Motor neuron (in vitro differentiated cells): ENCODE measurements at regions not wholly inside any gene's neighbourhood (a gene's known extent, or its start where the extent isn't known, plus 50 kb on each side); places are given as distances from the start of the nearest gene placed in this dataset.

Experiments
- ATAC-seq, 8 experiments: fragments of 200-7000 bp; cut with Tn5 transposase; replicated peaks in 6 of 8; 2 replicates each; pipeline ENCODE4 v1.8.0; 2021; ENCODE audit warnings: mild to moderate bottlenecking in 8 of 8, moderate library complexity in 8 of 8
- H3K27ac ChIP-seq, 2 donors: fragments of 250-450 bp; sonication (Bioruptor Pico); 2 replicates each; pipeline ENCODE4 v1.9.0; 2021; ENCODE audit warnings: antibody characterized with exemption in 2 of 2, mild to moderate bottlenecking in 2 of 2, moderate library complexity in 1 of 2
- H3K4me1 ChIP-seq, 2 donors: fragments of 250-450 bp; sonication (Bioruptor Pico); replicated peaks in 1 of 2; 2 replicates each; pipeline ENCODE4 v1.6.1; 2021; ENCODE audit warnings: antibody characterized with exemption in 2 of 2, mild to moderate bottlenecking in 2 of 2, moderate library complexity in 1 of 2
- H3K4me3 ChIP-seq, 5 donors: fragments of 250-450 bp; sonication (Bioruptor Pico); 2 replicates each; pipeline ENCODE4 v1.9.0; 2021; ENCODE audit warnings: antibody characterized with exemption in 5 of 5, mild to moderate bottlenecking in 5 of 5, moderate library complexity in 4 of 5
- WGBS, 10 experiments: fragments of 450-650 bp; shearing (Covaris generic); methylation state at CpG; one replicate each; pipeline ENCODE4 v1.0.0; 2022; 5-methylcytosine and 5-hydroxymethylcytosine counted together
- in situ Hi-C, 9 experiments: fragments of 400-800 bp; cut with MboI; loops; one replicate each; pipeline ENCODE4 v1.15.0; 2021; ENCODE audit warnings: low sequenced_read_pairs in 9 of 9, low pct_unique_long_range_greater_than_20kb in 2 of 9; ENCODE audit not compliant: unreplicated experiment in 9 of 9

DNA sequence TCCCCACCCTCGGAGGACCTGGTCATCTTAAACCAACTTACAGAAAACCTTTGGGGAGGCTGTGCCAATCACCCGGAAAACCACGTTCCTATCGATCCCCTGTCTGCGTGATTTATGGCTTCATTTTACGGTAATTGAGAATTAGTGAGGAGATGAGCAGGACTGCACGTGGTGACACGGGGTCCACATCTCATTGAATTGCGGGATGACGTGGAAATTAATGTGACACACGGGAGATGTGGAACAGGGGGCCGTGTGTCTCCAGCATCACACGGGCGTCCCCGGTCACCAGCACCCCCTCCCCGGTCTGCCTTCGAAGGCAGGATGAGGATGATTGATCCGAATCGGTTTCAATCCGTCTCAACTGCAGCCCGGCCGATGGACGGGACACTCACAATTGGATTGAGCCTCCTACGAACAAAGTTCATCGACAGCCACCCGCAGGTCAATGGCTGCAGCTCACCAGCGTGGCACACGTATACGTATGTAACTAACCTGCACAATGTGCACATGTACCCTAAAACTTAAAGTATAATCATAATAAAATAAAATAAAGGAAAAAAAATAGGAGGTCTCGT is 160.3 kb downstream of the SHOX start:
- ATAC-seq, result peak in 5 of 8 experiments; percentile 45 to 62 (median 57)
- 0 to 73% (median 22%) methylated on average over 1 to 9 of the region's 30 CpGs; no CpG with 5 or more reads in 4 of the 10 experiments for WGBS, 10 experiments
- in situ Hi-C loops, result no loop called here
- Histone ChIP-seq H3K4me1 (peaks cover 17 to 27% of the 10 kb centered on the region in 2 donors), H3K27ac (peak overlapping the region; percentile 40 to 44), H3K4me3 (no peak overlapping the region)

DNA sequence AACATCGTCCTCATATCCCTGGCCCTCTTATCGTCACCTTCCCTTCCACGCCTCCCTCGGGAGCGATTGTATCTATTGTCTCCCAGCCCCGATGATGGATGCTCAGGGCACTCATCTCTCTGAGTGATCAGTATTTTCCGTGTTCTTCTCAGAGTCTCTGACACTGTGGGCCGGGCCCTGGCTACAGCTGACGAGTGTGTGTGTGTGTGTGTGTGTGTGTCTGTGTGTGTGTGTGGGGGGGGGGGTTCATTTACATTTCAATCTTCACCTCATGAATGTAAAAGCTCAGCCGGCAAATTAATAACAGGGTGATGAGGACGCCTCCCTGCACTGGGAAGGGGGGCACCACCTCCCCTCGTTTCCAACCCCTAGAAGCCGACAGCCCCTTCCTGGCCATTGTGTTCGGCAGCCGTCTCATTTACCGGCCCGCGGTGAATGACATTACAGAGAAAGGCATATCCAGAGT is 159.5 kb downstream of the SHOX start:
- peak overlapping the region; percentile 43 to 44 for H3K27ac ChIP-seq
- 0 to 44% (median 1%) methylated on average over 1 to 11 of the region's 18 CpGs; no CpG with 5 or more reads in 4 of the 10 experiments for WGBS, 10 experiments
- ATAC-seq, result peak in 5 of 8 experiments; percentile 88 to 92 (median 89)
- no peak overlapping the region for H3K4me3 ChIP-seq
- in situ Hi-C loops, result no loop called here
- H3K4me1 ChIP-seq, result peaks cover 17 to 27% of the 10 kb centered on the region in 2 donors

DNA sequence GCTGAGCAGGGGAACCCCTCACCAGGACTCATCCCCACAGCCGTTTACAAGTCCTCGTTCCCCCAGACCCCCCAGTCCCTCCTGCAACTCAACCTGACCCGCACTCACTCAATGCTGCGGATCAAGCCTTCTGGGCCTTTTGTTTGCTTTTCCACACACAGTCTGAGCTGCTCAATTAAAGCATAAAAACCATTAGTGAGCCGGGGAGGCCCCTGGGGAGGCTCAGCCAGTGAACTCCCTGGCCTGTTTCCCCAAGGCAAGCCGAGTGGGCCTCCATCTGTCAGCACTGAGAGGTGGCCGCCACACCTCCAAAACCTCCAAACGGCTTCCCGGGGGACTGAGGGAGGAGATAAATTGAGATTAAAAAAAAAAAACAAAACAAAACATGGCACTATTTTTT is 158.5 kb downstream of the SHOX start:
- in situ Hi-C loops, result no loop called here
- WGBS, 10 experiments, result 13 to 20% (median 13%) methylated on average over 1 to 7 of the region's 9 CpGs; no CpG with 5 or more reads in 7 of the 10 experiments
- peak in 4 of 8 experiments; percentile 25 to 62 (median 58) for ATAC-seq
- H3K4me1 ChIP-seq, result peaks cover 17 to 27% of the 10 kb centered on the region in 2 donors
- H3K4me3 ChIP-seq, result no peak overlapping the region
- peak overlapping the region in 1 of 2 donors; percentile 55 for H3K27ac ChIP-seq

DNA sequence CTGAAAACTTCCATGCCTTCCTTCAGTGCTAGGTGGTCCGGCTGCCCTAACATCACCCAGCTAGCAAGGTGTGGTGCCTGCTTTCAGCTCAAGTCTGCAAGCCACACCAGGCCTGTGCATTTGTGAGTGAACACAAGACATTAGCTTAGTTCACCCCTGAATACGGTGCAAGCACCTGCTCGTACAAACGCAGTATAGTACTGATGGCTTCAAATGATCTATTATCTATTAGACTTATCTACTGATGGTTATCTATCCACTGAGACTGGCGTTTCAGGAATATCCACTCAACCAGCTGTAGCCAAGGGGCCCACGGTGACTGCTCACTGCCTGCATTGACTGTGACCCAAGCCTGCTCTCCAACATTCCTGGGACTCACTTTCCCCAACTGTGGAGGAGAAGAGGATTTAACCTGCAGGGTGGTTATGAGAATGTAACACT is 155.9 kb downstream of the SHOX start:
- in situ Hi-C loops, result no loop called here
- WGBS, 10 experiments, result 29 to 100% (median 73%) methylated on average over 1 to 5 of the region's 6 CpGs; no CpG with 5 or more reads in 5 of the 10 experiments
- H3K4me1 ChIP-seq, result peaks cover 22 to 34% of the 10 kb centered on the region in 2 donors
- ATAC-seq, result no peak
- H3K4me3 ChIP-seq, result no peak overlapping the region
- H3K27ac ChIP-seq, result no peak overlapping the region

GRCh38 chrX:784829-785228 is 154.2 kb downstream of the SHOX start:
- no peak overlapping the region for H3K4me3 ChIP-seq
- ATAC-seq, result no peak
- peaks cover 14 to 25% of the 10 kb centered on the region in 2 donors for H3K4me1 ChIP-seq
- in situ Hi-C loops, result no loop called here
- no peak overlapping the region for H3K27ac ChIP-seq
- 27 to 100% (median 85%) methylated on average over 1 to 10 of the region's 13 CpGs; no CpG with 5 or more reads in 1 of the 10 experiments for WGBS, 10 experiments

DNA sequence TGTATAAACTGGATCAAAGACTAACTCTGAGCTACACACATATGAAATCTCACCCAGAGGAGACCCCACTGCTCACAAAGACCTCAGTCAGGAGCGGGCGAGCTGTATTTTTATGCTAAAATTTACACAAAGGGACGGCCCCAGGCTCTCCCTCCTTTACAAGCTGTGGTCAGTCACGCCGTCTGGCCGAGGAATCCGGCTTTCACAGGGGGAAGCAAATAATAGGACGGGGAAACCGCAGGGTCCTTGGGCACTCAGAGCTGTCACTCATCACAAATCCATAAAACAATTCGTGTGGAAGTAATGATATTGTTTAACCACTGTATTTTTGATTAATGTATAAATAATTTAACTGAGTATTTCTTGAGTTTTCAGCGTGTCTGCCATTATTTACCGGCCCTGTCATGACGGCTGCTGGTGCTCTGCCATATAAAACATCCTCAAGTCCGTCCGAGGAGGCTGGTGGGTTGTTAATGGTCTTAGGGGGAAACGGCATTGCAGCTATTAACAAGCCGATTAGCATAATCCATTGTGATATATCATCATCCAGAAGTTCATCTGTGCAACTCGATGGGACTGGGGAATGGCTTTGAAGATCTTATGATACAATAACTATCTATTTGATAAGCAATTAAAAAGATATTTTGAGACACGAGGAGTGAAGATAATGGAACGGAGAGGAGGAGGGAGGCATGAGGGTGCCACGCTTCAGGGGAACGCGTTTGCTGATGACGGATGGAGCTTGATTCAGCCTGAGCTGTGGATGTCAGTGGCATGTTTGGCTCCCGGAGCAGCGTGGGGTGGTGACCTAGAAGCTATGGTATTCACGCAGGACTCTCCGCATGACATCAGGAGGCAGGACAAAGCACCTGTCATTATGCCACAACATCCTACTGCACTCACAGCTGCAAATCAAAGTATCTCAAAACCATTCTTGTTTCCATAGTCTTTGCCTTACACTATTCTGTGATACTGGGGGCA is 150.9 kb downstream of the SHOX start:
- peak in 5 of 8 experiments; percentile 88 to 91 (median 89) for ATAC-seq
- H3K4me1 ChIP-seq, result peaks cover 9 to 12% of the 10 kb centered on the region in 2 donors
- H3K4me3 ChIP-seq, result peak overlapping the region in 2 of 5 donors; percentile 8
- in situ Hi-C loops, result no loop called here
- 0 to 73% (median 7%) methylated on average over 1 to 15 of the region's 28 CpGs; no CpG with 5 or more reads in 1 of the 10 experiments for WGBS, 10 experiments
- H3K27ac ChIP-seq, result peak overlapping the region; percentile 4 to 44

- H3K4me1 ChIP-seq, result peaks cover 4 to 7% of the 10 kb centered on the region in 2 donors
- no peak overlapping the region for H3K27ac ChIP-seq
- ATAC-seq, result no peak
- 2 to 89% (median 55%) methylated on average over 3 to 8 of the region's 14 CpGs for WGBS, 10 experiments
- no peak overlapping the region for H3K4me3 ChIP-seq
- in situ Hi-C loops, result no loop called here
Observed at GRCh38 chrX:776529-777230, 146.1 kb downstream of the SHOX start.

DNA sequence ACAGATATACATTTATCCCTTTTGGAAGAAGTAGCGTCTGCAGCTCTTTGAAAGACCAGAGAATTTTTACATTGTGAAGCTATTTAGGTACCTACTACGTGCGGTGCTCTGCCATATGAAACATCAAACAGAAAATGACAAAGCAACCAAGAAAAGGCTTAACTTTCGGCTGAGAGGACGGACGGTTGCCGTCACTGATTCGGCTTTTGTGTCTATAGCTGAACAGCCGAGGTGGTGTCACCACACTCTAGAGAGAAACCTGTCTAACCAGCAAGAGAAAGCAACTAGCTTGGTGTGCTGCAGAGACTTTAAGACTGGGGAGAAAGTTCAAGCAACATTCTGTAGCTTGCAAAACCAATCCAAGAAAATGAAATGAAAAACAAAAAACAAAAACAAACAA is 145.5 kb downstream of the SHOX start:
- in situ Hi-C loops, result no loop called here
- ATAC-seq, result no peak
- 13 to 97% (median 66%) methylated on average over 3 to 9 of the region's 9 CpGs for WGBS, 10 experiments
- H3K4me1 ChIP-seq, result peaks cover under 1 to 1% of the 10 kb centered on the region in 2 donors
- no peak overlapping the region for H3K27ac ChIP-seq
- H3K4me3 ChIP-seq, result no peak overlapping the region

GRCh38 chrX:774536-774935 is 143.9 kb downstream of the SHOX start:
- ATAC-seq, result no peak
- 0 to 76% (median 72%) methylated on average over 2 to 8 of the region's 8 CpGs; no CpG with 5 or more reads in 4 of the 10 experiments for whole genome bisulfite sequencing, 10 experiments
- H3K4me1 ChIP-seq, result peaks cover 5 to 7% of the 10 kb centered on the region in 2 donors
- no peak overlapping the region for H3K4me3 ChIP-seq
- no peak overlapping the region for H3K27ac ChIP-seq
- in situ Hi-C loops, result no loop called here

DNA sequence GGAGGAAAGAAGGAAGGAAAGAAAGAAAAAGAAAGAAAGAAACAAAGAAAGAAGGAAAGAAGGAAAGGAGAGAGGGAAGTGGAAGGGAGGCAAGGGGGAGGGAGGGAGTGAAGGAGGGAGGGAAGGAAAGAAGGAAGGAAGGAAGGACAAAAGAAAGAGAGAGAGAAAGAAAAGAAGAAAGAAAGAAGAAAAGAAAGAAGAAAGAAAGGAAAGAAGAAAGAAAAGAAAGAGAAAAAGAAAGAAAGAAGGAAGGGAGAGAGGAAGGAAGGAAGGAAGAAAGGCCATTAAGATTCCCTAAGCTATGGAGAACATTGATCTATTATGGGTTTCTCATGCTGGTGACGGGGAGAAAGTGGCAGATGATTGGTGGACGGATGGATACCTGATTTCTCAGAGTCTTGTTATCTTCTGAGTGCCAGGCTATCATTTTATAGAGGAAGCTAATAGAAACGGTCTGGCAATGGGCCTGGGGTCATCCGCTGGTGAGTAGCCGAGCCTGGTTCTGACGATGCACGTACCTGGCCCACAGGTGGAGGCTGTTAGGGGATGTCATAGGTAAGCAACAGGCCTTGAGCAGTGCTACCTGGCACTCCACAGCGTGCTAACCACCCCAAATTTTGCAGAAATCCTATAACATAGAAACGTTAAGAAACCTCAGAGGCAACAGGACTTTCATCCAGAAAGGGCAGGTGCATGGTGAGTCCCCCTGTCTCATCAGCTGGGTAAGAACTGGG is 142.9 kb downstream of the SHOX start:
- Histone ChIP-seq H3K4me3 (no peak overlapping the region), H3K4me1 (peaks cover 10% of the 10 kb centered on the region in 2 donors), H3K27ac (no peak overlapping the region)
- no peak for ATAC-seq
- in situ Hi-C loops, result no loop called here
- WGBS, 10 experiments, result 14 to 100% (median 78%) methylated on average over 2 to 9 of the region's 9 CpGs; no CpG with 5 or more reads in 1 of the 10 experiments

DNA sequence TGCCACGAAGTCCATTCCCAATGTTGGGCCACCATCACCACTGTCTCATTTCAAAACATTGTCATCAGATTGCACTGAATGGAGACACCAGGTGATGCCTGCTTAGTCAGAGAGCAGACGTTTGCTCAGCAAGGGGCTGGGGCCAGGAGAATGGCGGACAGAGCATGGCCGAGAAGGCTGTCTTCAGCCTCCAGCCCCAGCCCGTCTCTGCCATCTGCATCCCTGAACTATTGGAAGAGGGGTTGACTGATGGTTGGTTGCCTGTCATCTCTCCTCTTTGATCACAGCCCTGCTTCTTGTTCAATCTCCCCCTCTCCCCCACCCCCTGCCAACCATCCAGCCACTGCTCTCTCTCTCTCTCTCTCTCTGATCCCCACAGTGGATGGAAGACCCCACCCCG is 140.9 kb downstream of the SHOX start:
- ATAC-seq, result no peak
- no peak overlapping the region for H3K4me3 ChIP-seq
- H3K27ac ChIP-seq, result no peak overlapping the region
- WGBS, 10 experiments, result 0 to 86% (median 21%) methylated on average over 1 to 2 of the region's 6 CpGs; no CpG with 5 or more reads in 3 of the 10 experiments
- in situ Hi-C loops, result no loop called here
- peaks cover 10 to 16% of the 10 kb centered on the region in 2 donors for H3K4me1 ChIP-seq

- H3K27ac ChIP-seq, result no peak overlapping the region
- in situ Hi-C loops, result no loop called here
- no peak overlapping the region for H3K4me3 ChIP-seq
- ATAC-seq, result peak in 3 of 8 experiments; percentile 69 to 85 (median 80)
- WGBS, 10 experiments, result 0 to 71% (median 0%) methylated on average over 1 of the region's 3 CpGs; no CpG with 5 or more reads in 7 of the 10 experiments
- peaks cover 10 to 18% of the 10 kb centered on the region in 2 donors for H3K4me1 ChIP-seq
Observed at GRCh38 chrX:769796-770195, 139.2 kb downstream of the SHOX start.
